Right atrium auricular region (tissue), 2 donors: ENCODE measurements at regions not wholly inside any gene's neighbourhood (a gene's known extent, or its start where the extent isn't known, plus 50 kb on each side); places are given as distances from the start of the nearest gene placed in this dataset.
"Not testable (repeated sequence)": the region's sequence is repeated elsewhere in the genome, so short reads cannot be mapped to it uniquely, and the experiment has no call there.

ENCODE experiments used
- DNase-seq: peaks from one replicate; pipeline ENCODE4 v3.0.0-alpha.2; 2019; ENCODE audit warnings: low spot score
- H3K27ac ChIP-seq, 2 donors: fragments of 200-600 bp; sonication (generic); 1 replicate in 1 of 2; 2 replicates in 1 of 2; pipeline ENCODE4 v1.5.1; 2016 to 2019
- H3K27me3 ChIP-seq, 2 donors: fragments of 200-600 bp; sonication (generic); one replicate each; pipeline versions ENCODE4 v1.5.1 to v1.6.0; 2017 to 2019
- H3K36me3 ChIP-seq: fragments of 200-600 bp; sonication (generic); one replicate; pipeline ENCODE4 v1.5.1; 2016
- H3K4me1 ChIP-seq, 2 donors: fragments of 200-600 bp; sonication (generic); one replicate each; pipeline versions ENCODE4 v1.5.1 to v1.6.0; 2017 to 2019
- H3K4me3 ChIP-seq, 2 donors: fragments of 200-600 bp; sonication (generic); 1 replicate in 1 of 2; 2 replicates in 1 of 2; pipeline ENCODE4 v1.5.1; 2017 to 2019; ENCODE audit warnings: mild to moderate bottlenecking in 1 of 2, moderate library complexity in 1 of 2
- H3K9me3 ChIP-seq, 2 donors: fragments of 200-600 bp; sonication (generic); one replicate each; pipeline ENCODE4 v1.5.1; 2019
- TF ChIP-seq, protein P1 (sequence below), 2 donors: fragments of 200-600 bp; sonication (generic); IDR thresholded peaks; one replicate each; pipeline ENCODE4 v1.5.1; 2019; ENCODE audit warnings: antibody characterized with exemption in 2 of 2

DNA sequence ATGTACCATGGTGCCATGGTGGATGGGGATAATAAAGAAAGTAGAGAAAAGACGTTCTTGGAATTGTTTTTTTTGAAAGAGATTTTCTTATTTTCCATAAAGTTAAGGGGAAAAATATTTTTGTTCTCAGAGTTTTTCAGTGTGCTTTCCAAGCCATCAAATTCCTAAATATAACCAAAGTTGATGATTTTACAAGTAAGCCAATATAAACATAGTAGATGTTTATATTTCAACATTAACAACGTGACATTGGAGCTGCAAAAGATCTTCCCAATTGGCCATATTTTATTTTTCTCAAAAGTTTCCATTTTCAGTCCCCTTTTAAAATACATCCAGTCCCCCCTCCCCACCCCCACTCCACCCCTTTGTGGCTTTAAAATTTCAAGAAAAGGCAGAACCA is 80.9 kb upstream of the PICALM start:
- Histone ChIP-seq H3K36me3 (no peaks in the 10 kb centered on the region), H3K27ac (no peak overlapping the region), H3K4me3 (no peak overlapping the region), H3K27me3 (no peaks in the 10 kb centered on the region), H3K9me3 (no peaks in the 10 kb centered on the region), H3K4me1 (peaks cover 0 to 27% of the 10 kb centered on the region in 2 donors)
- TF ChIP-seq, protein P1, sequence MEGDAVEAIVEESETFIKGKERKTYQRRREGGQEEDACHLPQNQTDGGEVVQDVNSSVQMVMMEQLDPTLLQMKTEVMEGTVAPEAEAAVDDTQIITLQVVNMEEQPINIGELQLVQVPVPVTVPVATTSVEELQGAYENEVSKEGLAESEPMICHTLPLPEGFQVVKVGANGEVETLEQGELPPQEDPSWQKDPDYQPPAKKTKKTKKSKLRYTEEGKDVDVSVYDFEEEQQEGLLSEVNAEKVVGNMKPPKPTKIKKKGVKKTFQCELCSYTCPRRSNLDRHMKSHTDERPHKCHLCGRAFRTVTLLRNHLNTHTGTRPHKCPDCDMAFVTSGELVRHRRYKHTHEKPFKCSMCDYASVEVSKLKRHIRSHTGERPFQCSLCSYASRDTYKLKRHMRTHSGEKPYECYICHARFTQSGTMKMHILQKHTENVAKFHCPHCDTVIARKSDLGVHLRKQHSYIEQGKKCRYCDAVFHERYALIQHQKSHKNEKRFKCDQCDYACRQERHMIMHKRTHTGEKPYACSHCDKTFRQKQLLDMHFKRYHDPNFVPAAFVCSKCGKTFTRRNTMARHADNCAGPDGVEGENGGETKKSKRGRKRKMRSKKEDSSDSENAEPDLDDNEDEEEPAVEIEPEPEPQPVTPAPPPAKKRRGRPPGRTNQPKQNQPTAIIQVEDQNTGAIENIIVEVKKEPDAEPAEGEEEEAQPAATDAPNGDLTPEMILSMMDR (IDR thresholded peaks at IDR 0.05): no peak
- DNase-seq: no peak

DNA sequence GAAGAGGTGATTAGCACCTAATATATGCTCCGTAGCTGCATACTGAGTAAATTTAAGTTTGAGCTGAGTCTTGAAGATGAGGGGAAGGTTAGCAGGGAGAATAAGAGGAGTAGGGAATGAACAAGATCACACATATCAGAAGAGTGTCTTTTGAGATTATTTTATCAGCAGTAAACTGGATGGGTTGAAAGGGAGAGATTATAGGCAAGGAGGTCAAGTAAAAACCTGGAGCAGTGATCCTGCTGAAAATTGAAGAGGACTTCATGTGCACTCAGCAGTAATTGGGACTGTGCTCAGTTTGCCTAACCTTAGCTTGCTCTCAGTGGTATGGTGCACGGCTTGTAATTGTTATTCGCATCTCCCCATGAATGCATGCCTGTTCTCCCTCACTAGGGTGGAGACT is 79.5 kb upstream of the PICALM start:
- H3K27ac ChIP-seq: no peak overlapping the region

DNA sequence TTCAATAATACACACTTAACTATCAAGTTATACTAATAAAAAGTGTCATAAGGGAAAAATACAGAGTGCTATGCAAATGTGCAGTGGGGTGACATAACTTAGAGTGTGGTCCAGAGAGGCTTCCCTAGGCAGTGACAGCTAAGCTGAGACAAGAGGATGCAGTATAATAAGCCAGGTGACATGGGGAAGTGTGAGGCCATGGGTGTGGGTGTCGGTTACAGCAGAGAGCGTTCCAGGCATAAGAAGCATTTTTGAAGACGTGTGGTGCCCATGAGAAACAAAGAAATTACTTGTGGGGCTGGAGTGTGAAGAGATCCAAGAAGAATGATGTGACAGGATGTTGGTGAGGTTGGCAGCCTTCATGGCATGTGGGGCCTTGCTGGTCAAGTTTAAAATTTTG is 78.1 kb upstream of the PICALM start:
- Histone ChIP-seq H3K27ac (no peak overlapping the region), H3K36me3 (no peaks in the 10 kb centered on the region), H3K4me3 (no peak overlapping the region), H3K4me1 (peaks cover 0 to 20% of the 10 kb centered on the region in 2 donors), H3K27me3 (no peaks in the 10 kb centered on the region), H3K9me3 (no peaks in the 10 kb centered on the region)
- DNase-seq: no peak
- TF ChIP-seq, protein P1 (IDR thresholded peaks at IDR 0.05): no peak

More for the DNA sequence above, 79.5 kb upstream of the PICALM start:
- H3K4me1 ChIP-seq: peaks cover 0 to 27% of the 10 kb centered on the region in 2 donors
- no peak overlapping the region for H3K4me3 ChIP-seq
- no peak for DNase-seq
- no peaks in the 10 kb centered on the region for H3K27me3 ChIP-seq
- H3K9me3 ChIP-seq: no peaks in the 10 kb centered on the region
- no peaks in the 10 kb centered on the region for H3K36me3 ChIP-seq
- TF ChIP-seq, protein P1 (IDR thresholded peaks at IDR 0.05): no peak

DNA sequence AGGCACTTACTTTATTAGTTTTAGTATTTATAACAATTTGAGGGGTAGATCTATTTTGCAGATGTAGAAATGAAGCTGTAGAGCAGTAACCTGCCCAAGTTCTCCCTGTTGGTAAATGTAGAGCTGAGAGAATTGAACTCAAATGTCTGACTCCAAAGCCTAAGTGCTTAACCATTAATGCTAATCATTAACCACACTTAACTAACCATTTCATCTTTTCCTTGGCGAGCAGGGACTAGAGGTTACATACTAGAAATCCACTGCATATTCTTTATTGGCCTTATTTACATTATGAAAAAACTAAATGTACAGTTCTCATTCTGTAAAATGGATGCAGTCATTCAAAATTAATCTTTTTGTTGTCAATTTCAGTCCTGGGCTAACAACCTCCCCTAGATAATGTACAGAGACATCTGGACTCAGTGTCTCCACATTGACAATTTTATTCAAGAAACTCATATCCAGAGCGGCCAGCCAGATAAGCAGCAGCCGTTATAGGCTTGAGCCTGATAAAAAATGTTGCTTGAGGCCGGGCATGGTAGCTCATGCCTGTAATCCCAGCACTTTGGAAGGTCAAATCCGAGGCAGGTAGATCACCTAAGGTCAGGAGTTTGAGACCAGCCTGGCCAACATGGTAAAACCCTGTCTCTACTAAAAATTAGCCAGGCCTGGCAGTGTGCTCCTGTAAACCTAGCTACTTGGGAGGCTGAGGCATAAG is 76.7 kb upstream of the PICALM start:
- DNase-seq: no peak
- Histone ChIP-seq H3K27ac (no peak overlapping the region), H3K27me3 (no peaks in the 10 kb centered on the region), H3K4me3 (no peak overlapping the region), H3K9me3 (no peaks in the 10 kb centered on the region), H3K36me3 (no peaks in the 10 kb centered on the region), H3K4me1 (peaks cover 0 to 6% of the 10 kb centered on the region in 2 donors)
- TF ChIP-seq, protein P1 (IDR thresholded peaks at IDR 0.05): no peak

DNA sequence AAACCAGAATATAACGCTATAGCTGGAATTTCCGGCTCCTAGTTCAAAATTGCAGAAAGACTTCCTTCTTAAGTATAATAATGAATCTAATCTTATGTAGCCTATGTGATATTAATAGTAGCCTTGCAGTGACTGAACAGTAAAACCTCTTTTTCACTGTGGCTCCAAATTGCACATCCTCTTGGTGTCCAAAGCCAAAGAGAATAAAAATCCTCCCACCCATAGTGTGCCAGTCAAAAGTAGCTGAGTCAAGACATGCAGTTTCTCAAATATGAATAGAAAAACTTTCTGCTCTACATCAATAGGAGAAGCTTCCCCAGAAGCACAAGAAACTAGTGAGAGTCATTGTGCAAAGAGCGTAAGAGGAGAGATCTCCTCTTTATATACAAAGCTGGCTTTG is 76.0 kb upstream of the PICALM start:
- no peak overlapping the region for H3K4me3 ChIP-seq
- H3K27ac ChIP-seq: no peak overlapping the region
- no peak for DNase-seq
- H3K9me3 ChIP-seq: no peaks in the 10 kb centered on the region
- H3K4me1 ChIP-seq: no peaks in the 10 kb centered on the region
- TF ChIP-seq, protein P1 (IDR thresholded peaks at IDR 0.05): no peak
- H3K36me3 ChIP-seq: no peaks in the 10 kb centered on the region
- H3K27me3 ChIP-seq: no peaks in the 10 kb centered on the region

DNA sequence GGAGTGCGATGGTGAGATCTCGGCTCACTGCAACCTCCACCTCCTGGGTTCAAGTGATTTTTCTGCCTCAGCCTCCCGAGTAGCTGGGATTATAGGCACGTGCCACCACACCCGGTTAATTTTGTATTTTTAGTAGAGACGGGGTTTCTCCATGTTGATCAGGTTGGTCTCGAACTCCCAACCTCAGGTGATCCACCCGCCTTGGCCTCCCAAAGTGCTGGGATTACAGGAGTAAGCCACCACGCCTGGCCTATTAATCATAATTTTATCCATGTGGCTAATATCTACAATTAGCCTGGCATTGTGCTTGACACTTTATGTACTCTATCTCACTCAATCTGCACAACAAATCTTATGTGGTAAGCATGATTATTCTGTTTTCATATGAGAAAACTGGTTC is 75.2 kb upstream of the PICALM start:
- DNase-seq, H3K27ac ChIP-seq, H3K4me1 ChIP-seq, H3K27me3 ChIP-seq, H3K4me3 ChIP-seq, H3K9me3 ChIP-seq, H3K36me3 ChIP-seq: not testable (repeated sequence)
